Calu3 (cell line): ENCODE measurements at regions not wholly inside any gene's neighbourhood (a gene's known extent, or its start where the extent isn't known, plus 50 kb on each side); places are given as distances from the start of the nearest gene placed in this dataset.

Experiments
- BruUV-seq: library from RNA; stranded (reverse); fragments of 400-500 nt; replicated peaks from 2 replicates; lab custom pipeline; 2021; lab: Mats Ljungman, UMichigan
- CTCF ChIA-PET: fragments of 300-600 bp; sonication (Branson Sonifier 250); formaldehyde crosslinking; loops from one replicate; lab custom pipeline; 2022; ENCODE audit warnings: antibody characterized with exemption; lab: Charles Lee
- DNase-seq: peaks from one replicate; pipeline ENCODE4 v3.0.0; 2022
- H3K27ac Mint-ChIP-seq: one replicate; pipeline ENCODE4 v1.8.0; 2022; ENCODE audit warnings: mixed read lengths; ENCODE audit not compliant: unreplicated experiment
- H3K27me3 Mint-ChIP-seq: one replicate; pipeline ENCODE4 v1.8.0; 2022; ENCODE audit warnings: mixed read lengths; ENCODE audit not compliant: unreplicated experiment
- H3K36me3 Mint-ChIP-seq: one replicate; pipeline ENCODE4 v1.8.0; 2022; ENCODE audit warnings: mild to moderate bottlenecking, moderate library complexity, mixed read lengths; ENCODE audit not compliant: insufficient read depth, unreplicated experiment
- H3K4me1 Mint-ChIP-seq: one replicate; pipeline ENCODE4 v1.8.0; 2022; ENCODE audit warnings: mild to moderate bottlenecking, low read depth, mixed read lengths; ENCODE audit not compliant: unreplicated experiment
- H3K4me3 Mint-ChIP-seq: one replicate; pipeline ENCODE4 v1.8.0; 2022; ENCODE audit warnings: mild to moderate bottlenecking, low read depth, moderate library complexity, mixed read lengths; ENCODE audit not compliant: unreplicated experiment
- H3K9me3 Mint-ChIP-seq: one replicate; pipeline ENCODE4 v1.8.0; 2022; ENCODE audit warnings: low read depth, mixed read lengths; ENCODE audit not compliant: unreplicated experiment
- CTCF ChIP-seq: fragments of 200-600 bp; IDR thresholded peaks from one replicate; pipeline ENCODE4 v1.8.0; 2022; ENCODE audit warnings: antibody characterized with exemption; ENCODE audit not compliant: unreplicated experiment
- intact Hi-C: fragments of 100-400 bp; cut with micrococcal nuclease; formaldehyde crosslinking; loops from one replicate; pipeline ENCODE4 v1.10.0; 2022; ENCODE audit not compliant: unreplicated experiment

DNA sequence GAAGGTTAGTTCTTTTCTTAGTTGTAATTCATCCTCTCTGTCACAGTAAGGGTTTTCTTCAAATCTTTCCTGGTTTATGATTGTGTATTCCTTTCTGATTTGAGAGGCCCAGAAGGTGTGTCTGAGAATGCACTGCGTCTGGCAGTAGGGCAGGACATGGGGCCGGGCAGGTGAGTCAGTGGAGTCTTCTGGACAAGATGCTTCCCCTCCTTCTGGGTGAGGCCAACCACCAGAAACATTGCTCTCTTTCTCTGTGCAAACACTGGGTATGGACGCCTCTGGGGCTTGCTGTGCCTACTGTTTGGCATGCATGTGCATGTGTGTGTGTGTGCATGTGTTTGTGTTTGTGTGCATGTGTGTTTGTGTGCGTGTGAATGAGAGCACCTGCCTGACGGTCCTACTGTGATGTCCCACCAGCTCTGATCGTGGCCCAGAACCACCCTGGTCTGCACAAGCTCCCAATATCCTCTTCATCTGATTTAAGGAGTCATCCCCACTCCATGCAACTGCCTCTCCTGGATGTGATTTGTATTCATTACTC, 93.2 kb upstream of the DLX2 start:
- intact Hi-C loops = no loop called here
- no peaks in the 10 kb centered on the region for H3K27me3 Mint-ChIP-seq
- peaks cover 12% of the 10 kb centered on the region for H3K9me3 Mint-ChIP-seq
- no peak overlapping the region for H3K27ac Mint-ChIP-seq
- DNase-seq = no peak
- no TSS peak for BruUV-seq
- CTCF ChIA-PET = no interaction called here
- H3K4me3 Mint-ChIP-seq = no peak overlapping the region
- no peak for TF ChIP-seq CTCF
- H3K4me1 Mint-ChIP-seq = peaks cover 19% of the 10 kb centered on the region
- no peaks in the 10 kb centered on the region for H3K36me3 Mint-ChIP-seq

DNA sequence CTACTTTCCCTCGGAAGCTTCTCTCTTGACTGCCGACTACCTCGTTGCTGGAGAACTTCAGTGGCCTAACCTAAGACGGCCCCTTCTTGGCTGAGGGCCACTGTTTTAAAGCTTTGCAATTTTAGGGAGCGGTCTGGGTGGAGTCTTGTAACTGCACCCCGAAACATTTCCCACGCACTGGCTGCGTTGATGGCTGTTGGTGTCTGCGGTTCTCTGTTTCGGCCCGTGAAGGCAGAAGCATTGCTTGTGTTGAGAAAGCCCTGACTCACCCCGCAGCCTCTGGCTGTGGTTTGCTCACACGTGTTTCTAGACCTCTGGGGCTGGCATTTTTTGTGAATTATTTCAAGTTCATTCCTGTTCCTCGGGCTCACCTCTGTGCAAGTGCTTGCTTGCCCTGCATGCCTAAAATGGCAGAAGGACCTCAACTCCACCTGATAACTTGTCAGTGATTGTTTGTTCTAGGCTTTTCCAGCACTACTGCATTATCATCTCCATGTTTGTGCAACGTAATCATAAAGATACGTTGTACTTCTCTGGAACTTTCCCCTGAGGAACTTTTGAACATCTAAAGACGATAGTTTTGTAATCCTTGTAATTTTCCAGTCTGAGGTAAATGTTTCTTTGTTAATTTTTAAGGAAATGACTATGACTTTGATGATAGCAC, 94.2 kb upstream of the DLX2 start:
- no peaks in the 10 kb centered on the region for H3K36me3 Mint-ChIP-seq
- peak overlapping the region; percentile 47 for H3K4me3 Mint-ChIP-seq
- no TSS peak for BruUV-seq
- DNase-seq = peak; percentile 26
- H3K27me3 Mint-ChIP-seq = no peaks in the 10 kb centered on the region
- intact Hi-C loops = no loop called here
- peaks cover 19% of the 10 kb centered on the region for H3K4me1 Mint-ChIP-seq
- no peak overlapping the region for H3K27ac Mint-ChIP-seq
- CTCF ChIA-PET = no interaction called here
- no peak for TF ChIP-seq CTCF
- H3K9me3 Mint-ChIP-seq = peaks cover 12% of the 10 kb centered on the region

DNA sequence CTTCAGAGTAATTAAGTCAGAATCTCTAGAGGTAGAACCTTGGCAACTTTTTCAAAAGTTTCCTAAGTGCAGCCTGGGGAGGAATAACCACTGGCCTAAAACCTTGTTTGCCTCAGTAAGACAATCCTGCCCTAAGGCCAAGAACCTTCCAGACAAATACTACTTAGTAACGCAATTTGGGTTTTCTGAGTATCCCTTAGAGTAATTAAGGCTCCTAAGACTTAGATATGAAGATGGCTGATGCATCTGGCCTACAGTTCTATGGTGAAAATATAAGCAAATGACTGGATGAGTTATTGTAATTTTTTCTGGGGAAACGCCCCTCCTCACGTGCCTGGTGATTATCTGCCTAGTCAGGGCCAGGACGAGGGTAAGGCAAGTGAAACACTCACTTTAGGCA, 95.7 kb upstream of the DLX2 start:
- no TSS peak for BruUV-seq
- no peak for TF ChIP-seq CTCF
- no peak overlapping the region for H3K27ac Mint-ChIP-seq

DNA sequence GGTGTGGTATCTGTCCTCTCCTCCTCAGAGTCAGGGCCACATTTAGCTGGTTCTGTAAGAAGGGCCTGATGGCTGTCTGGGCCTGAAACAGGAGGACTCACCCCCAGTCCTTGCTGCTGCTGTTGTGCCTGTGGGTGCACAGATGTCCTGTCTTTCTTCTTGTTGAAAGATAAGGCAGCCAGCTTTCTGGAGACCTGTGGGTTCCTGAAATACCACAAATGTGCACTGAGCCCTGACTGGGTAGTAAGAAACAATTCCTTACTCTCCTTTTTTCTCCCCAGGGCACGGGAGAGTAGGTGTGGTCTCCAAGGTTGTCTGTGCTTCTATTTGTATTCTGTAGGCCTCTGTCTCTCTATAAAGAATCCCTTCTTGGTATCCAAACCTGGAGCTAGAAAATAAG, 96.2 kb upstream of the DLX2 start:
- peaks cover 4% of the 10 kb centered on the region for H3K9me3 Mint-ChIP-seq
- no peaks in the 10 kb centered on the region for H3K27me3 Mint-ChIP-seq
- no peak overlapping the region for H3K27ac Mint-ChIP-seq
- H3K4me1 Mint-ChIP-seq = peaks cover 19% of the 10 kb centered on the region
- CTCF ChIA-PET = no interaction called here
- intact Hi-C loops = no loop called here
- H3K36me3 Mint-ChIP-seq = no peaks in the 10 kb centered on the region
- no peak overlapping the region for H3K4me3 Mint-ChIP-seq
- no TSS peak for BruUV-seq
- no peak for DNase-seq
- no peak for TF ChIP-seq CTCF

More for the DNA sequence above, 95.7 kb upstream of the DLX2 start:
- Mint-ChIP-seq H3K27me3 (no peaks in the 10 kb centered on the region), H3K36me3 (no peaks in the 10 kb centered on the region), H3K9me3 (peaks cover 9% of the 10 kb centered on the region), H3K4me1 (peaks cover 19% of the 10 kb centered on the region), H3K4me3 (no peak overlapping the region)
- intact Hi-C loops = no loop called here
- CTCF ChIA-PET = no interaction called here
- no peak for DNase-seq
